ENCODE measurements at regions not wholly inside any gene's neighbourhood (a gene's known extent, or its start where the extent isn't known, plus 50 kb on each side); places are given as distances from the start of the nearest gene placed in this dataset.

DNA sequence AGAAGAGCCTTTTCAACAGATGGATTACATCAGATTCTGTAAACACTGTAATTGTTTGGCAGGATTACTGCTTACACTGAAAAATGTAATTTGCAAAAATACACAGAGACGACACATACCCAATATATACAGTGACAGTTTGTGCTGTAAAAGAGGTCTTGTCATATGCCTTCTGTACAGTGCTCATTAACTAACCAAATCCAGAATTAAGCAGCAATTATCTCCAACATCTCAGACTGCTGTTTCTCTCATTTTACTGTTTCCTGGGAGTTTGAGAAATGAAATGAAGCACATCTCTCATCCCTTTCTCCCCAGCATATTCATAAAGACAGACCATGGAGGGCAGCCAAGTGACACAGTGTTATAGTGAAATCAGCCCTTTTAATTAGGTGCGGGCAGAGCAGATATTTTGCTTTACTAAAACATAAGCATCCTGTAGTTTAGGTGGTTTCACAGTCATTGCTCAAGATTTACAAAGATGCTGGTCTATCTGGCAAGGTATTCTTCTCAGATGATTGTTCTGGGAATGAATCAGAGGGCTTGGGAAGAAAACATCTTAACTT is 618.4 kb upstream of the USP24 start:
- TF ChIP-seq, protein P1, sequence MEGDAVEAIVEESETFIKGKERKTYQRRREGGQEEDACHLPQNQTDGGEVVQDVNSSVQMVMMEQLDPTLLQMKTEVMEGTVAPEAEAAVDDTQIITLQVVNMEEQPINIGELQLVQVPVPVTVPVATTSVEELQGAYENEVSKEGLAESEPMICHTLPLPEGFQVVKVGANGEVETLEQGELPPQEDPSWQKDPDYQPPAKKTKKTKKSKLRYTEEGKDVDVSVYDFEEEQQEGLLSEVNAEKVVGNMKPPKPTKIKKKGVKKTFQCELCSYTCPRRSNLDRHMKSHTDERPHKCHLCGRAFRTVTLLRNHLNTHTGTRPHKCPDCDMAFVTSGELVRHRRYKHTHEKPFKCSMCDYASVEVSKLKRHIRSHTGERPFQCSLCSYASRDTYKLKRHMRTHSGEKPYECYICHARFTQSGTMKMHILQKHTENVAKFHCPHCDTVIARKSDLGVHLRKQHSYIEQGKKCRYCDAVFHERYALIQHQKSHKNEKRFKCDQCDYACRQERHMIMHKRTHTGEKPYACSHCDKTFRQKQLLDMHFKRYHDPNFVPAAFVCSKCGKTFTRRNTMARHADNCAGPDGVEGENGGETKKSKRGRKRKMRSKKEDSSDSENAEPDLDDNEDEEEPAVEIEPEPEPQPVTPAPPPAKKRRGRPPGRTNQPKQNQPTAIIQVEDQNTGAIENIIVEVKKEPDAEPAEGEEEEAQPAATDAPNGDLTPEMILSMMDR (conservative IDR thresholded peaks at IDR 0.05 in 1 of 2, IDR thresholded peaks at IDR 0.05 in 1 of 2; ENCODE audit: low read depth in 1 of 2, low read length in 2 of 2), result no peak
- TF ChIP-seq EZH2 (IDR thresholded peaks at IDR 0.05; ENCODE audit: low read length, missing control alignments), result no peak
